Activated T-helper 1 cell treated with anti-CD3 and anti-CD28 coated beads, Interleukin-12 subunit alpha, Interleukin-12 subunit beta, Interleukin-2, Interleukin-4 antibody, amounts not matched to agents 30 ng/mL and 10 ng/mL and 1 ng/mL, durations not matched to agents 14 hours and 24 hours and 36 hours (primary cell): ENCODE measurements at regions not wholly inside any gene's neighbourhood (a gene's known extent, or its start where the extent isn't known, plus 50 kb on each side); places are given as distances from the start of the nearest gene placed in this dataset.

Experiments
- DNase-seq: peaks from one replicate; pipeline ENCODE4 v3.0.0; 2021; ENCODE audit warnings: low spot score
- H3K27ac Mint-ChIP-seq: one replicate; pipeline ENCODE4 v1.8.0; 2021; ENCODE audit warnings: mild to moderate bottlenecking, mixed read lengths
- H3K27me3 Mint-ChIP-seq: one replicate; pipeline ENCODE4 v1.8.0; 2022; ENCODE audit warnings: mild to moderate bottlenecking, moderate library complexity, mixed read lengths; ENCODE audit not compliant: insufficient read depth
- H3K36me3 Mint-ChIP-seq: one replicate; pipeline ENCODE4 v1.8.0; 2021; ENCODE audit warnings: low read depth, mixed read lengths
- H3K4me1 Mint-ChIP-seq: one replicate; pipeline ENCODE4 v1.8.0; 2021; ENCODE audit warnings: low read depth, mixed read lengths
- H3K4me3 Mint-ChIP-seq: one replicate; pipeline ENCODE4 v1.8.0; 2021; ENCODE audit warnings: mild to moderate bottlenecking, moderate library complexity, mixed read lengths
- H3K9me3 Mint-ChIP-seq: one replicate; pipeline ENCODE4 v1.8.0; 2021; ENCODE audit warnings: mixed read lengths
- intact Hi-C: fragments of 100-400 bp; cut with micrococcal nuclease; formaldehyde crosslinking; loops from one replicate; pipeline ENCODE4 v1.15.1; 2024

DNA sequence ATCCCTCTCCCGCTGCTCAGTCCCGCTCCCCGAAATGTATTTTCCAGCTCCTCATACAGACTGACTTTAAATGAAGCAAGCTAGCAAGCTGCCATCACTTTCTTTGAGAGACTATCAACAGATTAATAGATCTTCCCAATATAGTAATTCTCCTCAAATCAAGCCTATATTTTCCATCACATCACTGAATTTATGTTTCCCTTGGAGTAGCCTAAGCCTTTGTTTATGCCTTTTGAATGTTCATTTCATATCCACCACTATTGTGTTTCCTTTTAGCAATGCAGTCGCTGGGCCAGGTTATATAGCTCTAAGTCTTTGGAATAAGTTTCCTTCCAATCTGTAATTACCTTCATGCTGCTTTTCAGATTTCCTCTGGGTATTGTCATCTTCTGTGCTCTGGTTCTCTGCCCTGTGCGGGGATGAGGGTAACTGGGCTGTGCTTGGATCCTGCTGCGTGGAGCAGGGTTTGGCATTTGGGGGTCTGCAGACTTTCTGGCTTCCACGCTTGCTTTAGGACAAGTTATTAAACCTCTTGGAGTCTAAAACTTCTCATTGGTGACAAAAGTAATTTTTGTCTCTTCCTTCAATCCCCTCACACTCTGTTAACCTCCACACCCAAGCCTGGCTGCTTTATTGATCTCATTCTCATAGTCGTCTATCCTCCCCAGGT, 256.9 kb downstream of the DLEU7 start:
- intact Hi-C loops: no loop called here
- Mint-ChIP-seq H3K4me1 (no peaks in the 10 kb centered on the region), H3K27ac (no peak overlapping the region), H3K4me3 (no peak overlapping the region), H3K27me3 (peaks cover 5% of the 10 kb centered on the region), H3K9me3 (no peaks in the 10 kb centered on the region), H3K36me3 (no peaks in the 10 kb centered on the region)
- no peak for DNase-seq

DNA sequence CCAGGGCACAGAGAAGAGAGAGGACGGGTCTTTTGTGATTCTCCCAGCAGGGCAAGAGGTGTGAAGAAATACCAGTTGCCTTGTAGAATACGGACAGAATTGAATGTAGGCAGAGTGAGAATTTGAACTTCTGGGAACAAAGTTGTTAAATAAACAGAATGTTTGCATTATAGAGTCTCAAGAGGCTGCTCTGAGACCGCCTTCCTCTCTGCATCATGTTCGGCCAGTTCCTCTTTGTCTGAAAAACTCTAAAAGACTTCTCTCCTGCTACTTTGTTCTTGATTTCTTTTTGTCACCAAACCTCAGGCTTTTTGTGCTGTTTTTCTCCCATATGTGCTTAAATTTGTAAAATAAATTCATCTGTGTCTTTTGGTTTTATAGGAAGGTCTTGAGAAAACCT, 256.4 kb downstream of the DLEU7 start:
- Mint-ChIP-seq H3K36me3 (no peaks in the 10 kb centered on the region), H3K4me1 (no peaks in the 10 kb centered on the region), H3K9me3 (no peaks in the 10 kb centered on the region), H3K27me3 (peaks cover 5% of the 10 kb centered on the region), H3K4me3 (no peak overlapping the region), H3K27ac (no peak overlapping the region)
- no peak for DNase-seq
- intact Hi-C loops: no loop called here

DNA sequence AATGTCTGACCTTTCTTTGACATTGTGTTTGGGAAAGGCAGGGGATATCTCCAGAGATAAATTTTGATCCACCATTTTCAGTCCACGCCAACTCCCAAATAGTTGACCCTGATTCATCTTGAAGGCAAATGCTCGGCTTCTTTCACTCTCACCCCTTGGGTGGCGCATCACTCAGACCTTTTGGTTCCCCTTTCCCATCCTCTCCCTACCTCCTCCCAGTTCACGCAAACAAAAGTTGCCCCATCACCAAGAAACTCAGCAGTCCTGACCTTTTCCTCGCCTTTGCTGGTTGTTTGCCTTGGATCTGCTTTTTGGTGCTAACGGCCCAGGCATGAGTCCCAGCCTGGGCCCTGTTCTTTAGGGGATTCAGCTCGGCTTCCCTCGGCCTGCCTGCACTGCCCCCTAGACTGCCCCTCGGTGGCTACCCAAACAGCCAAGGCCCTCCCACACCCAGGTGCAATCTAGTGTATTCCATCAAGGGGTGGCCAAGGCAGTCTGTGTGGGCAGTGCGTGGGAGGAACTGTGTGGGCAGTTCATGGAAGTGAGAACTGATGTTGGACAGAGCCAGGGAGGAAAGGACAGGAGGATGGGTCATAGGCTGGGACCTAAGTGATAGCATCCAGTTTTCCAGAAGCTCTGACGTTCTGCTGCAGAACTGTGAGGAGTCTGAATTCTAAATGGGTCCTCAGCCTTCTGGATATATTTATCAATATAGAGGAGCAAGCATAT, 255.7 kb downstream of the DLEU7 start:
- intact Hi-C loops: no loop called here
- H3K4me3 Mint-ChIP-seq: no peak overlapping the region

DNA sequence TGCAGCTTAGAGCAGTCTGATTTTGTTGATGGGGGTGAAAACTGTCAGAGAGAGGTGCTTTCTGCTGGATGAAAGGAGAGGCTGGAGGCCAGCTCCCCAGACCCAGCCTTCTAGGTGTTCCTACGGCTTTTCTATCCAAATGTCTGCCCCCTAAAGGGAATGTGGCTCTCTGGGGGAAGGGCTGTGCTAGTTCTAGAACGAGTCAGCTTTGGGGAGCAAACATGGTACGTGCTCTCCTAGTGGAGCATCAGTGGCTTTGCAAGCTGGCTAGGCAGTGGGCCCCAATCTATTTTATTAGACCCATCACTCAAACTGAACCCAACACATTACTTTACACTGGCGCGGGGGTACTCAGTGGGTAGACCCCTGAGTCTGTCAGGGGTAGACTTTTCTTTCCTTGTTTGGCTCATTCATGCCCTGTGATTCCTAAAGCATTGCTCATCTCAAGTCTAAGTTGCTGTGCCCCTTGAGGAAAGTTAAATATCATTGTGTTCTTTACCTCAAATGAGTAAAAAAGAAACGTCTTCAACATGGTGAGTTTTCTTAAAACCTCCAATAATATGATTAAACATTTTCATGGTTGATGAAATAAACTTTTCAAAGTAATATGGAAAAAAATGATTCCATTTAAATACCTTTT, 254.9 kb downstream of the DLEU7 start:
- Mint-ChIP-seq H3K9me3 (no peaks in the 10 kb centered on the region), H3K4me1 (peaks cover 12% of the 10 kb centered on the region), H3K36me3 (peaks cover 2% of the 10 kb centered on the region), H3K27ac (no peak overlapping the region), H3K4me3 (no peak overlapping the region), H3K27me3 (peaks cover 5% of the 10 kb centered on the region)
- DNase-seq: no peak
- intact Hi-C loops: no loop called here

More for the DNA sequence above, 255.7 kb downstream of the DLEU7 start:
- no peaks in the 10 kb centered on the region for H3K9me3 Mint-ChIP-seq
- H3K4me1 Mint-ChIP-seq: peaks cover 4% of the 10 kb centered on the region
- peaks cover 5% of the 10 kb centered on the region for H3K27me3 Mint-ChIP-seq
- no peaks in the 10 kb centered on the region for H3K36me3 Mint-ChIP-seq
- no peak overlapping the region for H3K27ac Mint-ChIP-seq
- no peak for DNase-seq

DNA sequence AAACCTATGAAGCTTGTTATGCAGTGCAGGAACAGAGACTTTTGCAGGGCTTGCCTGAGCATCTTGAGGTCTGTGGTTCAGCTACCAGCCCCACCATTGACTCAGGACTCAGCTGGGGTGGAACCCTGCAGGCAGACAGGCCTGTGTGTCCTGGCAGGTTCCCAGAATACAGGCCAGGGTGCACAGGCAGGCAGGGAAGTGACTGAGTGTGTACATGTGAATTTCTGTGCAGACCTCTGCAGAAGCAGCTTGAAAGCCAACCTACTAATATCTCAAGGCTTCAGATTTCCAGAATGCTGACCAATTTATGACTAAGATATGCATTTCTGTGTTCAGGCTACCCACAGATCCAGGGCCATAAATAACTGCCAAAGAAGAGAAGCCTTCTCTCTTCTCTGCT, 254.4 kb downstream of the DLEU7 start:
- Mint-ChIP-seq H3K4me1 (peaks cover 16% of the 10 kb centered on the region), H3K27ac (no peak overlapping the region), H3K4me3 (no peak overlapping the region), H3K27me3 (peaks cover 2% of the 10 kb centered on the region), H3K9me3 (no peaks in the 10 kb centered on the region), H3K36me3 (peaks cover 2% of the 10 kb centered on the region)
- no peak for DNase-seq
- intact Hi-C loops: no loop called here

DNA sequence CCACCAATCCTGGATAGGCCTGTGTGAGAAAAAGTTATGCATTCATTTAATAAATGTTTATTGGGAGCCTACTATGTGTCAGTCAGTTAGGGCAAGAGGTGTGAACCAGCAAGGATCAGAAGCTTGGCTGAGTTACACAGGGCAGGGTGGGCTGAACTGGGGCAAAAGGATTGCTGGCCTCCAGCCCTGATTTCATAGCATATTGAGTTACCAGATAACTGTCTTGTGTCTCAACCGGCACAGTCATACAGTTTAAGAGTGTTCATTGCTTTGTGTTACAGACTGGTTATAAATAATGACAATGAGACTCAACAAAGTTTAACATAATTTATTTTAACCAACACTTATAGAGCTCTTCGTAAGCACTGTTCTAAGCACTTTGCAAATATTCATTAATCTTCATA, 253.8 kb downstream of the DLEU7 start:
- intact Hi-C loops: loop anchor here (5.0 kb wide), 2 partner anchors 323 to 507 kb away; no protein-coding TSS in a partner anchor
- Mint-ChIP-seq H3K4me3 (no peak overlapping the region), H3K27me3 (peaks cover 2% of the 10 kb centered on the region), H3K9me3 (no peaks in the 10 kb centered on the region), H3K4me1 (peaks cover 18% of the 10 kb centered on the region), H3K36me3 (peaks cover 2% of the 10 kb centered on the region), H3K27ac (no peak overlapping the region)
- no peak for DNase-seq

DNA sequence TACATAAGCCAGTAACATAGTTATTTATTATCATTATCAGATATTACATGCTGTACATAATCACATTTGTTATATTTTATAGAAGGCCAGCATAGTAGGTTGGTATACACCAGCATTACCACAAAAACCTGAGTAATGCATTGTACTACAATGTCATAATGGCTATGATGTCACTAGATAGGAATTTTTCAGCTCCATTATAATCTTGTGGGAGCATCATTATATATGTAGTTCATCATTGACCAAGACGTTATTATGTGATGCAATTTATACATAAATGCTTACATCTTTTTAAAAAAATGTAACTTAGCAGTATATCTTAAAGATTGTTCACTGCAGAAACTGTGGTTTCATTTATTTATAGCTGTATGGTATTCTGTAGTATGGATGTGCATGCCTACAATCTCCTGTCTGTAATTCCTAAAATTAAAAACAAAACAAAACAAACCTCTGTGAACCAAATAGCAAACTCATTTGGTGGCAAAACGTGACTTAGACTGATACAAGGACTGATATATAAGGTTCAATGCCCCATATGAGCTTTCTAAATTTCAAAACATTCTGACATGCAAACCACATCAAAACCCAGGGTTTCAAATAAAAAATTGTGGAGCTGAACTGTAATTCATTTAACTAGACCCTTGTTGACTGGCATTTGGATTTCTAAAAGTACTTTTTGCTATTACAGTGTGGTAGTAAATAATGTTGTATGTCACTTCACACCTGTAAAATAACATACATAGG, 250.9 kb downstream of the DLEU7 start:
- no peaks in the 10 kb centered on the region for H3K27me3 Mint-ChIP-seq
- peaks cover 32% of the 10 kb centered on the region for H3K4me1 Mint-ChIP-seq
- DNase-seq: no peak
- intact Hi-C loops: loop anchor here (5.0 kb wide), 2 partner anchors 320 to 510 kb away; no protein-coding TSS in a partner anchor
- H3K36me3 Mint-ChIP-seq: peaks cover 2% of the 10 kb centered on the region
- H3K9me3 Mint-ChIP-seq: no peaks in the 10 kb centered on the region
- H3K27ac Mint-ChIP-seq: no peak overlapping the region
- H3K4me3 Mint-ChIP-seq: no peak overlapping the region

DNA sequence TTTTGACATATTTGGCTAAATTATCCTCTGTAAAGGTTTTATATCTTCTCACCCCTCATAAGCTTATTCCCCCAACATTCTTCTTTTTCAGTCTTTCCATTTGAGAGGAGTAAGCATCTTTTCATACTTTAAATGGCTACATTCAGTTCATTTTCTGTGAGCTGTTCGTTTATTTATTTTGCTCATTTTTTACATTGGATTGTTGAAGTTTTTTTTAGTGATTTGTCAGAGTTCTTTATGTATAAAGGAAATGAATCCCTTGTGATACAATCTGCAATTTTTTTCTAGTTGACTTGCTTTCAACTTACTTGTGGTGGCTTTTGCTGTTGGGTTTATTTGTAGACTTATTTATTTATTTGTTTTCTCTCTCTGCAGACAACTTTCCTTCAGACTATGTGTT, 250.3 kb downstream of the DLEU7 start:
- peaks cover 2% of the 10 kb centered on the region for H3K36me3 Mint-ChIP-seq
- no peaks in the 10 kb centered on the region for H3K9me3 Mint-ChIP-seq
- H3K4me3 Mint-ChIP-seq: no peak overlapping the region
- DNase-seq: no peak
- intact Hi-C loops: loop anchor here (5.0 kb wide), 2 partner anchors 319 to 511 kb away; no protein-coding TSS in a partner anchor
- H3K27ac Mint-ChIP-seq: no peak overlapping the region
- peaks cover 32% of the 10 kb centered on the region for H3K4me1 Mint-ChIP-seq
- H3K27me3 Mint-ChIP-seq: peaks cover 2% of the 10 kb centered on the region

DNA sequence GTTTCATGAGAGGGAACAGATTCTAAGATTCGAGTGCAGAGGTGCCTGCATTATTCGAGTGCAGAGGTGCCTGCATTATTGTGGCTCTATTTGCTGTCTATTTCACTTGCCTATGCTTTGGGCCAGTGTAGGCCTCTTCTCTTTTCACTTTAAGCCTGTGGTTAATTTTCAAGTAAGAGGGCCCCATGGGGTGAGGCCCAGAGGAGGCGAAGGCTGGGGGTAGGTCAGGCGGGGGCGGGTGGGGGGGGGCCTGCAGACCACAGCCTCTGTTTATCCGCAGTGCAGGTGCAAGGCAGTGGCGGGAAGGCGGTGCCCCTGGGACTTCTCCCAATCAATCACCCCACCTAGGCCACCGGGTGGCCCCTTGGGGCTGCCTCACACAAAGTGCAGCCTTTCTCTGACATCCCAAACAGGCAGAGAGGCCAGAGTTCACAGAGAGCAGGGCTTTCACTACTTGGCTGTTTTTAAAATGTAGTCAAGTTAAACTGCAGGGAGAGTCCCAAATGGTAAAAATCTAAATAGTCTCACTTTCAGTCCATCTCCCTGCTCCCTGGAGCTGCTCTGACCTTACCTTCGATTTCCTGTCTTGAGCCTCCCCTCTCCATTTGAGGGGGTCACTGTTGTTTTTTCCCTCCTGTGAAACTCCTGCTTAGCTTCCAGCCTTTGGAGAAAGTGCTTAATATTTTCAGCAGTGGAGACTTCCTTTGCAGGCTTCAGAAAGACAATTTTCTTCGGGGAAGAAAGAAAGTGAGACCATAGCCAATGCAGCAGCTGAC, 249.0 kb downstream of the DLEU7 start:
- peaks cover 4% of the 10 kb centered on the region for H3K27me3 Mint-ChIP-seq
- peak overlapping the region; percentile 10 for H3K27ac Mint-ChIP-seq
- H3K9me3 Mint-ChIP-seq: no peaks in the 10 kb centered on the region
- DNase-seq: no peak
- H3K4me1 Mint-ChIP-seq: peaks cover 32% of the 10 kb centered on the region
- H3K4me3 Mint-ChIP-seq: peak overlapping the region; percentile 12
- intact Hi-C loops: loop anchor here (2.0 to 5.0 kb wide), 3 partner anchors 16 to 512 kb away; no protein-coding TSS in a partner anchor
- peaks cover 2% of the 10 kb centered on the region for H3K36me3 Mint-ChIP-seq

DNA sequence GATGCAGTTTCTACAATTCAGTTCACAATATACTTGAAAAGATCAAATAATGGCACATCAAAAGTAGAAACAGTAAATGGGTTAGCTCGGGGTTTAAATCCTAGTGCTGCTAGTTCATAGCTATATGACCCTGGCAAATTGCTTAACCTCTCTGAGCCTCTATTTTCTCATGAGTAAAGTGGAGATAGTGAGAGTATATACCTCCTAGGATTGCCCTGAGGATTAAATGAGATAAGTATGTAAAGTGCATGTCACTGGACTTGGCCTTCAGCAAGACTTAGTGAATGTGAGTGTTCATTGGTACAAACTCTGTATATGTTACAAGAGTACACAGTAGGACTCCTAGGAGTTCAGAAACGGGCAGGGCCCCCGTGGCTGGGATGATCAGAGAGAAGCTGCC, 248.3 kb downstream of the DLEU7 start:
- Mint-ChIP-seq H3K4me3 (no peak overlapping the region), H3K27ac (no peak overlapping the region)

DNA sequence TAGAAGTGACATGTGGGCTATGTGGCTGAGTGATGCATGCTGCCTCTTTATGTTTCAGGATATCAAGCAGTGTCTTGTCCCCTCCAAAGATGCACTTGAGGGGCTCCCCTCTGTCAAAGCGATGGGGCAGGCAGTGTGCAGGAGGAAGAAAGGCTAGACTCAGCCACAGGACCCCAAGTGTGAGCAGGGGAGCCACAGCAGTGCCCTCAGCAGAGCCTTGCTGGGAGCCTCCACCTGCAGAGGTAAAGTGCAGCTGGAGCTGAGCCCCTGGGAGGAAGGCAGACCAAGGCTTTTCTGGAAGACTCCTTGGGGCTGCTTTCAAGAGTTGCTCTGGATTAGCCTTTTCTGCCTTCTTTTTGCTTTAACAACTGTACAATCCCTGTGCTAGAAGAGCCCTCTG, 247.3 kb downstream of the DLEU7 start:
- no peak overlapping the region for H3K4me3 Mint-ChIP-seq
- DNase-seq: no peak
- intact Hi-C loops: no loop called here

More for the DNA sequence above, 248.3 kb downstream of the DLEU7 start:
- no peaks in the 10 kb centered on the region for H3K9me3 Mint-ChIP-seq
- DNase-seq: no peak
- peaks cover 2% of the 10 kb centered on the region for H3K36me3 Mint-ChIP-seq
- intact Hi-C loops: loop anchor here (2.0 kb wide), 1 partner anchor 16 kb away; no protein-coding TSS in a partner anchor
- peaks cover 32% of the 10 kb centered on the region for H3K4me1 Mint-ChIP-seq
- H3K27me3 Mint-ChIP-seq: peaks cover 8% of the 10 kb centered on the region

DNA sequence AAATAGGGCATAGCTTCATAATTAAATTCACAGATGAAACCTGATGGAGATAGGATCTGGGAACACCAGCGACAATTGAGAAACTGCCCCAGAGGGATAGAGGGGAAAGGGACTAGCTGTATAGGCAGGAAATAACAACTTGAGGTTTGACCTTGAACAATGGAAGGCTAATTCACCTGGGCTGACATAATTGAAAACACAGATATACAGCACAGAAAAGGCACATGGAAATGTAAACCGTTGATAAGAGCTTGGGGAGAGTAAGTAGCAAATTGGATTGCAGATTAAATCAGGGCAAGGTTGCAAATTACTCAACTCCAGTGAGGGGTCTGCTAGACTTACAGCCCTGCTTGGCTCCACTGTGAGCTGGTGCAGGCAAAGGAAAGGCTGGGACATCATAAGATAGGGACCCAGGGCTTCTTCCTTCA, 246.7 kb downstream of the DLEU7 start:
- Mint-ChIP-seq H3K9me3 (no peaks in the 10 kb centered on the region), H3K36me3 (peaks cover 2% of the 10 kb centered on the region), H3K4me3 (no peak overlapping the region), H3K27ac (no peak overlapping the region), H3K27me3 (peaks cover 8% of the 10 kb centered on the region), H3K4me1 (peaks cover 32% of the 10 kb centered on the region)
- DNase-seq: no peak
- intact Hi-C loops: no loop called here

More for the DNA sequence above, 247.3 kb downstream of the DLEU7 start:
- Mint-ChIP-seq H3K27me3 (peaks cover 8% of the 10 kb centered on the region), H3K9me3 (no peaks in the 10 kb centered on the region), H3K36me3 (peaks cover 2% of the 10 kb centered on the region), H3K27ac (no peak overlapping the region), H3K4me1 (peaks cover 32% of the 10 kb centered on the region)
